WTC11 (cell line): ENCODE measurements at regions not wholly inside any gene's neighbourhood (a gene's known extent, or its start where the extent isn't known, plus 50 kb on each side); places are given as distances from the start of the nearest gene placed in this dataset.

ENCODE experiments used
- ATAC-seq: fragments of 200-7000 bp; cut with Tn5 transposase; 2 replicates; pipeline ENCODE4 v1.10.0; 2021; ENCODE audit warnings: mild to moderate bottlenecking, moderate library complexity
- CTCF ChIA-PET: fragments of 300-600 bp; sonication (Branson Sonifier 250); formaldehyde crosslinking; loops from one replicate; lab custom pipeline; 2021; ENCODE audit warnings: antibody characterized with exemption; lab: Charles Lee
- POLR2A ChIA-PET: fragments of 350-600 bp; sonication (Branson Sonifier 250); formaldehyde crosslinking; loops from one replicate; lab custom pipeline; 2021; ENCODE audit warnings: antibody characterized with exemption; lab: Charles Lee
- DNase-seq: peaks from one replicate; pipeline ENCODE4 v3.0.0; 2021; ENCODE audit warnings: low spot score
- H3K27ac Mint-ChIP-seq: 2 replicates; pipeline ENCODE4 v1.8.0; 2021; ENCODE audit warnings: mixed read lengths
- H3K27me3 Mint-ChIP-seq: 2 replicates; pipeline ENCODE4 v1.8.0; 2021; ENCODE audit warnings: low read depth, mild to moderate bottlenecking, moderate library complexity, mixed read lengths
- H3K36me3 Mint-ChIP-seq: 2 replicates; pipeline ENCODE4 v1.8.0; 2021; ENCODE audit warnings: mixed read lengths
- H3K4me1 Mint-ChIP-seq: 2 replicates; pipeline ENCODE4 v1.8.0; 2022; ENCODE audit warnings: mixed read lengths
- H3K4me3 Mint-ChIP-seq: 2 replicates; pipeline ENCODE4 v1.8.0; 2021; ENCODE audit warnings: mild to moderate bottlenecking, moderate library complexity, mixed read lengths
- H3K9me3 Mint-ChIP-seq: 2 replicates; pipeline ENCODE4 v1.8.0; 2021; ENCODE audit warnings: mixed read lengths
- ARID4B ChIP-seq: sonication (generic); formaldehyde crosslinking; IDR thresholded peaks from 2 replicates; pipeline ENCODE4 v1.8.0; 2023; ENCODE audit warnings: missing genetic modification reagents, mild to moderate bottlenecking, borderline replicate concordance
- EMX1 ChIP-seq: fragments of 250-450 bp; sonication (Bioruptor Pico); IDR thresholded peaks from 2 replicates; pipeline ENCODE4 v1.8.0; 2021; ENCODE audit warnings: mild to moderate bottlenecking
- ERG ChIP-seq: fragments of 250-450 bp; sonication (Bioruptor Pico); IDR thresholded peaks from 2 replicates; pipeline ENCODE4 v1.8.0; 2021; ENCODE audit warnings: mild to moderate bottlenecking
- IRF1 ChIP-seq: sonication (generic); formaldehyde crosslinking; IDR thresholded peaks from 2 replicates; pipeline ENCODE4 v1.8.0; 2023; ENCODE audit warnings: missing genetic modification reagents
- IRF2 ChIP-seq: sonication (generic); formaldehyde crosslinking; IDR thresholded peaks from 2 replicates; pipeline ENCODE4 v1.8.0; 2022; ENCODE audit warnings: low read depth, missing genetic modification reagents, borderline replicate concordance
- MLX ChIP-seq: sonication (generic); formaldehyde crosslinking; IDR thresholded peaks from 2 replicates; pipeline ENCODE4 v1.8.1; 2023; ENCODE audit warnings: mild to moderate bottlenecking, missing genetic modification reagents, moderate library complexity
- SMAD3 ChIP-seq: sonication (generic); formaldehyde crosslinking; IDR thresholded peaks from 2 replicates; pipeline ENCODE4 v1.8.0; 2022; ENCODE audit warnings: missing genetic modification reagents, mild to moderate bottlenecking, borderline replicate concordance
- ZBTB21 ChIP-seq: sonication (generic); formaldehyde crosslinking; IDR thresholded peaks from 2 replicates; pipeline ENCODE4 v1.8.1; 2023; ENCODE audit warnings: mild to moderate bottlenecking, missing genetic modification reagents, borderline replicate concordance
- ZNF416 ChIP-seq: fragments of 250-450 bp; sonication (Bioruptor Pico); IDR thresholded peaks from 2 replicates; pipeline ENCODE4 v1.9.0; 2021; ENCODE audit warnings: mild to moderate bottlenecking, inconsistent platforms
- TF ChIP-seq, protein P1 (sequence below): fragments of 250-450 bp; sonication (Bioruptor Pico); IDR thresholded peaks from 2 replicates; pipeline ENCODE4 v1.9.0; 2021; ENCODE audit warnings: mild to moderate bottlenecking
- TF ChIP-seq, protein P2 (sequence below): sonication (generic); formaldehyde crosslinking; IDR thresholded peaks from 2 replicates; pipeline ENCODE4 v1.8.1; 2023; ENCODE audit warnings: mild to moderate bottlenecking, moderate library complexity, missing genetic modification reagents
- TF ChIP-seq, protein P3 (sequence below): sonication (generic); formaldehyde crosslinking; conservative IDR thresholded peaks from 2 replicates; pipeline ENCODE4 v1.8.1; 2023; ENCODE audit warnings: mild to moderate bottlenecking, low read depth, missing genetic modification reagents, moderate library complexity
- TF ChIP-seq, protein P4 (sequence below): sonication (generic); formaldehyde crosslinking; IDR thresholded peaks from 2 replicates; pipeline ENCODE4 v1.8.1; 2022; ENCODE audit warnings: low read depth, missing genetic modification reagents, borderline replicate concordance
- TF ChIP-seq, protein P5 (sequence below): fragments of 200-600 bp; IDR thresholded peaks from 2 replicates; pipeline ENCODE4 v1.8.0; 2022; ENCODE audit warnings: antibody characterized with exemption
- TF ChIP-seq, protein P6 (sequence below): fragments of 250-450 bp; sonication (Bioruptor Pico); IDR thresholded peaks from 2 replicates; pipeline ENCODE4 v2.1.2; 2022; ENCODE audit warnings: mild to moderate bottlenecking, moderate library complexity

DNA sequence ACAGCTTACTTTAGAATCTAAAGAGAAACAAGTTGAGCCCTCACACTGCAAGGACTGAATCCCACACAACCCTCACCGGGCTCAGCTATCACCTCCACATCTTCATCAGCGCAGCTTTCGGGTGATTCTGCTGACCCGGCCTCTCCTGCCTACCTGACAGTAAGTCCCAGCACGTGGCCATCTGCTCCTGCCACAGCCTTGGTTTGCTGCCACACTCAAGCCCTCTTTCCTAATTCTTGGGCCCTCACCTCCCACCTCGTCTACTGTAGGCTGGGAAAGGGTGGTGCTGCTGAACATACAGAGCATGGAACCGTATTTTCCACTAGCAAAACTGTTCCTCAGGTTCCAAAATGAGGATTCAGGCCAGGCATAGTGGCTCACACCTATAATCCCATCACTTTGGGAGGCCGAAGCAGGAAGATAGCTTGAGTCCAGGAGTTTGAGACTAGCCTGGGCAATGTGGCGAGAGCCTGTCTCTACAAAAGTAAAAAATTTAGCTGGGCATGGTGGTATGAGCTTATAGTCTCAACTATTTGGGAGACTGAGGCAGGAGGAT is 55.3 kb upstream of the HAAO start:
- Mint-ChIP-seq H3K4me1 (no peaks in the 10 kb centered on the region), H3K9me3 (no peaks in the 10 kb centered on the region), H3K27me3 (no peaks in the 10 kb centered on the region), H3K36me3 (no peaks in the 10 kb centered on the region)
- POLR2A ChIA-PET, result no interaction called here
- TF ChIP-seq ERG (CRISPR knock-in tag), result no peak
- TF ChIP-seq, protein P1, sequence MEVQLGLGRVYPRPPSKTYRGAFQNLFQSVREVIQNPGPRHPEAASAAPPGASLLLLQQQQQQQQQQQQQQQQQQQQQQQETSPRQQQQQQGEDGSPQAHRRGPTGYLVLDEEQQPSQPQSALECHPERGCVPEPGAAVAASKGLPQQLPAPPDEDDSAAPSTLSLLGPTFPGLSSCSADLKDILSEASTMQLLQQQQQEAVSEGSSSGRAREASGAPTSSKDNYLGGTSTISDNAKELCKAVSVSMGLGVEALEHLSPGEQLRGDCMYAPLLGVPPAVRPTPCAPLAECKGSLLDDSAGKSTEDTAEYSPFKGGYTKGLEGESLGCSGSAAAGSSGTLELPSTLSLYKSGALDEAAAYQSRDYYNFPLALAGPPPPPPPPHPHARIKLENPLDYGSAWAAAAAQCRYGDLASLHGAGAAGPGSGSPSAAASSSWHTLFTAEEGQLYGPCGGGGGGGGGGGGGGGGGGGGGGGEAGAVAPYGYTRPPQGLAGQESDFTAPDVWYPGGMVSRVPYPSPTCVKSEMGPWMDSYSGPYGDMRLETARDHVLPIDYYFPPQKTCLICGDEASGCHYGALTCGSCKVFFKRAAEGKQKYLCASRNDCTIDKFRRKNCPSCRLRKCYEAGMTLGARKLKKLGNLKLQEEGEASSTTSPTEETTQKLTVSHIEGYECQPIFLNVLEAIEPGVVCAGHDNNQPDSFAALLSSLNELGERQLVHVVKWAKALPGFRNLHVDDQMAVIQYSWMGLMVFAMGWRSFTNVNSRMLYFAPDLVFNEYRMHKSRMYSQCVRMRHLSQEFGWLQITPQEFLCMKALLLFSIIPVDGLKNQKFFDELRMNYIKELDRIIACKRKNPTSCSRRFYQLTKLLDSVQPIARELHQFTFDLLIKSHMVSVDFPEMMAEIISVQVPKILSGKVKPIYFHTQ (CRISPR knock-in tag), result no peak
- TF ChIP-seq IRF1, result no peak
- TF ChIP-seq ARID4B (CRISPR knock-in tag), result no peak
- no peak for TF ChIP-seq MLX
- no peak for TF ChIP-seq IRF2 (CRISPR knock-in tag)
- TF ChIP-seq, protein P2, sequence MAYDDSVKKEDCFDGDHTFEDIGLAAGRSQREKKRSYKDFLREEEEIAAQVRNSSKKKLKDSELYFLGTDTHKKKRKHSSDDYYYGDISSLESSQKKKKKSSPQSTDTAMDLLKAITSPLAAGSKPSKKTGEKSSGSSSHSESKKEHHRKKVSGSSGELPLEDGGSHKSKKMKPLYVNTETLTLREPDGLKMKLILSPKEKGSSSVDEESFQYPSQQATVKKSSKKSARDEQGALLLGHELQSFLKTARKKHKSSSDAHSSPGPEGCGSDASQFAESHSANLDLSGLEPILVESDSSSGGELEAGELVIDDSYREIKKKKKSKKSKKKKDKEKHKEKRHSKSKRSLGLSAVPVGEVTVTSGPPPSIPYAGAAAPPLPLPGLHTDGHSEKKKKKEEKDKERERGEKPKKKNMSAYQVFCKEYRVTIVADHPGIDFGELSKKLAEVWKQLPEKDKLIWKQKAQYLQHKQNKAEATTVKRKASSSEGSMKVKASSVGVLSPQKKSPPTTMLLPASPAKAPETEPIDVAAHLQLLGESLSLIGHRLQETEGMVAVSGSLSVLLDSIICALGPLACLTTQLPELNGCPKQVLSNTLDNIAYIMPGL (CRISPR knock-in tag), result no peak
- TF ChIP-seq EMX1 (CRISPR knock-in tag), result no peak
- TF ChIP-seq, protein P3, sequence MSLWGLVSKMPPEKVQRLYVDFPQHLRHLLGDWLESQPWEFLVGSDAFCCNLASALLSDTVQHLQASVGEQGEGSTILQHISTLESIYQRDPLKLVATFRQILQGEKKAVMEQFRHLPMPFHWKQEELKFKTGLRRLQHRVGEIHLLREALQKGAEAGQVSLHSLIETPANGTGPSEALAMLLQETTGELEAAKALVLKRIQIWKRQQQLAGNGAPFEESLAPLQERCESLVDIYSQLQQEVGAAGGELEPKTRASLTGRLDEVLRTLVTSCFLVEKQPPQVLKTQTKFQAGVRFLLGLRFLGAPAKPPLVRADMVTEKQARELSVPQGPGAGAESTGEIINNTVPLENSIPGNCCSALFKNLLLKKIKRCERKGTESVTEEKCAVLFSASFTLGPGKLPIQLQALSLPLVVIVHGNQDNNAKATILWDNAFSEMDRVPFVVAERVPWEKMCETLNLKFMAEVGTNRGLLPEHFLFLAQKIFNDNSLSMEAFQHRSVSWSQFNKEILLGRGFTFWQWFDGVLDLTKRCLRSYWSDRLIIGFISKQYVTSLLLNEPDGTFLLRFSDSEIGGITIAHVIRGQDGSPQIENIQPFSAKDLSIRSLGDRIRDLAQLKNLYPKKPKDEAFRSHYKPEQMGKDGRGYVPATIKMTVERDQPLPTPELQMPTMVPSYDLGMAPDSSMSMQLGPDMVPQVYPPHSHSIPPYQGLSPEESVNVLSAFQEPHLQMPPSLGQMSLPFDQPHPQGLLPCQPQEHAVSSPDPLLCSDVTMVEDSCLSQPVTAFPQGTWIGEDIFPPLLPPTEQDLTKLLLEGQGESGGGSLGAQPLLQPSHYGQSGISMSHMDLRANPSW, result no peak
- TF ChIP-seq ZBTB21 (CRISPR knock-in tag), result no peak
- TF ChIP-seq SMAD3 (CRISPR knock-in tag), result no peak
- TF ChIP-seq, protein P4, sequence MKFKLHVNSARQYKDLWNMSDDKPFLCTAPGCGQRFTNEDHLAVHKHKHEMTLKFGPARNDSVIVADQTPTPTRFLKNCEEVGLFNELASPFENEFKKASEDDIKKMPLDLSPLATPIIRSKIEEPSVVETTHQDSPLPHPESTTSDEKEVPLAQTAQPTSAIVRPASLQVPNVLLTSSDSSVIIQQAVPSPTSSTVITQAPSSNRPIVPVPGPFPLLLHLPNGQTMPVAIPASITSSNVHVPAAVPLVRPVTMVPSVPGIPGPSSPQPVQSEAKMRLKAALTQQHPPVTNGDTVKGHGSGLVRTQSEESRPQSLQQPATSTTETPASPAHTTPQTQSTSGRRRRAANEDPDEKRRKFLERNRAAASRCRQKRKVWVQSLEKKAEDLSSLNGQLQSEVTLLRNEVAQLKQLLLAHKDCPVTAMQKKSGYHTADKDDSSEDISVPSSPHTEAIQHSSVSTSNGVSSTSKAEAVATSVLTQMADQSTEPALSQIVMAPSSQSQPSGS (CRISPR knock-in tag), result no peak
- TF ChIP-seq, protein P5, sequence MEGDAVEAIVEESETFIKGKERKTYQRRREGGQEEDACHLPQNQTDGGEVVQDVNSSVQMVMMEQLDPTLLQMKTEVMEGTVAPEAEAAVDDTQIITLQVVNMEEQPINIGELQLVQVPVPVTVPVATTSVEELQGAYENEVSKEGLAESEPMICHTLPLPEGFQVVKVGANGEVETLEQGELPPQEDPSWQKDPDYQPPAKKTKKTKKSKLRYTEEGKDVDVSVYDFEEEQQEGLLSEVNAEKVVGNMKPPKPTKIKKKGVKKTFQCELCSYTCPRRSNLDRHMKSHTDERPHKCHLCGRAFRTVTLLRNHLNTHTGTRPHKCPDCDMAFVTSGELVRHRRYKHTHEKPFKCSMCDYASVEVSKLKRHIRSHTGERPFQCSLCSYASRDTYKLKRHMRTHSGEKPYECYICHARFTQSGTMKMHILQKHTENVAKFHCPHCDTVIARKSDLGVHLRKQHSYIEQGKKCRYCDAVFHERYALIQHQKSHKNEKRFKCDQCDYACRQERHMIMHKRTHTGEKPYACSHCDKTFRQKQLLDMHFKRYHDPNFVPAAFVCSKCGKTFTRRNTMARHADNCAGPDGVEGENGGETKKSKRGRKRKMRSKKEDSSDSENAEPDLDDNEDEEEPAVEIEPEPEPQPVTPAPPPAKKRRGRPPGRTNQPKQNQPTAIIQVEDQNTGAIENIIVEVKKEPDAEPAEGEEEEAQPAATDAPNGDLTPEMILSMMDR, result no peak
- TF ChIP-seq ZNF416 (CRISPR knock-in tag), result no peak
- TF ChIP-seq, protein P6, sequence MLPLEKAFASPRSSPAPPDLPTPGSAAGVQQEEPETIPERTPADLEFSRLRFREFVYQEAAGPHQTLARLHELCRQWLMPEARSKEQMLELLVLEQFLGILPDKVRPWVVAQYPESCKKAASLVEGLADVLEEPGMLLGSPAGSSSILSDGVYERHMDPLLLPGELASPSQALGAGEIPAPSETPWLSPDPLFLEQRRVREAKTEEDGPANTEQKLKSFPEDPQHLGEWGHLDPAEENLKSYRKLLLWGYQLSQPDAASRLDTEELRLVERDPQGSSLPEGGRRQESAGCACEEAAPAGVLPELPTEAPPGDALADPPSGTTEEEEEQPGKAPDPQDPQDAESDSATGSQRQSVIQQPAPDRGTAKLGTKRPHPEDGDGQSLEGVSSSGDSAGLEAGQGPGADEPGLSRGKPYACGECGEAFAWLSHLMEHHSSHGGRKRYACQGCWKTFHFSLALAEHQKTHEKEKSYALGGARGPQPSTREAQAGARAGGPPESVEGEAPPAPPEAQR, result no peak
- TF ChIP-seq, all 79 proteins: peak for 0
- no peak overlapping the region for H3K27ac Mint-ChIP-seq
- no peak for ATAC-seq
- CTCF ChIA-PET, result interaction anchor here (0.7 to 1.4 kb wide), 3 partner anchors 10 to 35 kb away, joined by 3 to 5 read pairs (median 3); no protein-coding TSS in a partner anchor
- no peak overlapping the region for H3K4me3 Mint-ChIP-seq
- no peak for DNase-seq
